ENCODE measurements at regions not wholly inside any gene's neighbourhood (a gene's known extent, or its start where the extent isn't known, plus 50 kb on each side); places are given as distances from the start of the nearest gene placed in this dataset.

- TF ChIP-seq CTCF (IDR thresholded peaks at IDR 0.05; ENCODE audit: insufficient read depth, low read length, poor library complexity, severe bottlenecking) (no peak), EZH2phosphoT487 (conservative IDR thresholded peaks at IDR 0.05; ENCODE audit: low read length) (no peak)
Observed at GRCh38 chr1:90550626-90551406, 166.3 kb downstream of the BARHL2 start.

Data from SU-DHL-6 (cell line).